ENCODE measurements at regions not wholly inside any gene's neighbourhood (a gene's known extent, or its start where the extent isn't known, plus 50 kb on each side); places are given as distances from the start of the nearest gene placed in this dataset.

DNA sequence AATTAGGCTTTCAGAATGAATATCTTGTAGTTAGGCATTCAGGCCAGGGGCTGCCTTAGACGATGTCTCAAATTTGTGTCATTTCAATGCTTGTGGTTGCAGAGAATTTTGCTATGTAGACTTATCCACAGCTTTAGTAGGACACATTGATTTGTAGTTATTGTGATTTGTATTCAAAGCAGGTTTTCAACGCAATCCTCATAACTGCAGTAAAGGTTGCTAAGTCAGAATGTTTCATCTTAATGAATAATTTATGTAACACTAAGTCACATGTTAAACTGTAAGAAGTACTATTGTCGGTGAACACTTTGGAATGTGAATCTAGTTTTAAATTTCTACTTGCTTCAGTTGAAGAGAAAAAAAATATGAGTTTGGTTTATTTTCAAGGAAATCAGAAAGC lies 1117.2 kb upstream of the SPRY2 start:
- H3K27me3 ChIP-seq (ENCODE audit: control insufficient read depth, insufficient read depth, low read length): no peaks in the 10 kb centered on the region
- no peaks in the 10 kb centered on the region for H3K9me3 ChIP-seq (ENCODE audit: control insufficient read depth, low read depth, low read length)
- no peak overlapping the region for H3K27ac ChIP-seq (ENCODE audit: low read length)
- H3K4me3 ChIP-seq (ENCODE audit: low read length): no peak overlapping the region
- H3K36me3 ChIP-seq (ENCODE audit: control insufficient read depth, insufficient read depth, low read length): no peaks in the 10 kb centered on the region
- no peak for DNase-seq
- 100% methylated on average over 2 of the region's 3 CpGs for WGBS (ENCODE audit: insufficient coverage, low lambda C conversion rate)
- H3K4me1 ChIP-seq (ENCODE audit: control insufficient read depth, insufficient read depth, low read length): no peaks in the 10 kb centered on the region

DNA sequence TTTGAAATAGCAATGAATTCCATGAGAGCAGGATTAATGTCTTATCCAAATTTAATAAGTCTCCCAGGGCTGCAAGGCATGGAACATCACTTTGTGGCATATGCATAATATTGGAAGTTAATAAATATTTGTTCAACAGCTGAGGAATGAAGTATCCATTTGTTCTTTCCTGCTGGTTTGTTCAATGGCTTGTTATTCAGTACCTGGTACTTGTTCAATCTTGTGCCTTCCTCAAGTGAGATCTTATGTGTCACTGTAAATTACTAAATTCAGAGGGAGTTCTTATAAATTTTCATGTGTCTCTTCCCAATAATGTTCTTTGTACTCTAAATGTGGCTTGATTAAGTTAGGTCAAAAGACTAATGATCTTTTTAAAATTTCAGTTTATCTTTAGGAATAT lies 1105.5 kb upstream of the SPRY2 start:
- Histone ChIP-seq H3K9me3 (ENCODE audit: control insufficient read depth, low read depth, low read length) (no peaks in the 10 kb centered on the region), H3K27me3 (ENCODE audit: control insufficient read depth, insufficient read depth, low read length) (no peaks in the 10 kb centered on the region), H3K4me3 (ENCODE audit: low read length) (no peak overlapping the region), H3K4me1 (ENCODE audit: control insufficient read depth, insufficient read depth, low read length) (no peaks in the 10 kb centered on the region), H3K27ac (ENCODE audit: low read length) (no peak overlapping the region), H3K36me3 (ENCODE audit: control insufficient read depth, insufficient read depth, low read length) (no peaks in the 10 kb centered on the region)
- DNase-seq: no peak

DNA sequence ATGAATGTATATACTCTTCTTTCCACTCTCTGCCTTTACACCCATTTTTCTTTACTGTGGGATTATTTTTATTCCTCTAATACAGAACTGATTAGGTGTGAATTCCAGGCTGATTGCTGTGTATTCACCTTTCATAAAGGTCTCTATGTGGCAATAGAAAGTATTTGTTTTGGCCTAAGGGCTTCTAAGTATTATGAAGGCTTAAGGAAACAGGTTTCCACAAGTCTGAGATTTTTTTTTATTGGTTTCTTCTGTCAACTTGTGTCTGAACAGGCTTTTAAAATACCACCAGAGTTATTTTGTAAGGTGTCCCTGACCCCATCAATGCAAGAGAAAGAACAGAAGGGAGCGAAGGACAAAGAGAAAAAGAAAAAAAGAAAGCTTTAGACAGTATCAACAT lies 1102.0 kb upstream of the SPRY2 start:
- H3K27me3 ChIP-seq (ENCODE audit: control insufficient read depth, insufficient read depth, low read length): no peaks in the 10 kb centered on the region
- WGBS (ENCODE audit: insufficient coverage, low lambda C conversion rate): 88% methylated on average over 1 of the region's 1 CpG

DNA sequence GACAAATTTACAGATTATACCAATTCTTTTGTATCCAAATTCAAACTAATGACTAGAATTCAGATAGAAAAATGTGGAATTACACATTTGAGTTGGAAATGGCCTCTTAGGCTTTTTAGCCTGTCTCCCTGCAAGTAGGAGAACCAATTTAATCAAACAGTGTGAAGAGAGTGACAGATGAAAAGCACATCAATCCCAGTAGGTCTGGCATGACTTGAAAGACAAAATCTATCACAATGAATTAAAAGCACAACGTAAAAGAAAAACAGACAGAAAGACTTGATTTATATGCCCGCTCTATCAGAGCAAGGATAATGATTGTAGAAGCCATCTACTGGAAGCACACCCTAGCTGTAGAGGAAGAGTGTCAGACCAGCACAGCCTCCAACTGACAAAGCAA lies 1084.4 kb upstream of the SPRY2 start:
- Histone ChIP-seq H3K36me3 (ENCODE audit: control insufficient read depth, insufficient read depth, low read length) (no peaks in the 10 kb centered on the region), H3K4me1 (ENCODE audit: control insufficient read depth, insufficient read depth, low read length) (no peaks in the 10 kb centered on the region), H3K4me3 (ENCODE audit: low read length) (no peak overlapping the region), H3K27me3 (ENCODE audit: control insufficient read depth, insufficient read depth, low read length) (no peaks in the 10 kb centered on the region), H3K27ac (ENCODE audit: low read length) (no peak overlapping the region), H3K9me3 (ENCODE audit: control insufficient read depth, low read depth, low read length) (no peaks in the 10 kb centered on the region)
- 80% methylated on average over 2 of the region's 2 CpGs for WGBS (ENCODE audit: insufficient coverage, low lambda C conversion rate)
- no peak for DNase-seq

More for the DNA sequence above, 1102.0 kb upstream of the SPRY2 start:
- no peaks in the 10 kb centered on the region for H3K9me3 ChIP-seq (ENCODE audit: control insufficient read depth, low read depth, low read length)
- no peaks in the 10 kb centered on the region for H3K36me3 ChIP-seq (ENCODE audit: control insufficient read depth, insufficient read depth, low read length)
- DNase-seq: no peak
- H3K27ac ChIP-seq (ENCODE audit: low read length): no peak overlapping the region
- no peak overlapping the region for H3K4me3 ChIP-seq (ENCODE audit: low read length)
- H3K4me1 ChIP-seq (ENCODE audit: control insufficient read depth, insufficient read depth, low read length): no peaks in the 10 kb centered on the region

DNA sequence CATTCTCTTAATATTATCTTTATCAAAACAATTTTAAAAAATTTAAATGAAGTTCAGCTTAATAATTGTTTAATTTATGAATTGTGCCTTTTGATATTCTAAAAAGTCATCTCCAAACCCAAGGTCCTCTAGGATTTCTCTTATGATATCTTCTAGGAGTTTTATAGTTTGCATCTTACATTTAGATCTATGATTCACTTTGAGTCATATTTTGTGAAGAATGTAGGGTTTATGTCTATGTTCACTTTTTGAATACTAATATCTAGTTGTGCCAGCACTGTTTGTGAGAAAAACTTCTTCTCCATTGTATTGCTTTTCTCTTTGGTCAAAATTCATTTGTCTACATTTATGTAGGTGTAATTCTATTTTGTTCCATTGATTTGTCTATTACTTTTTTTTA lies 1068.4 kb upstream of the SPRY2 start:
- no peak for DNase-seq
- H3K36me3 ChIP-seq (ENCODE audit: control insufficient read depth, insufficient read depth, low read length): no peaks in the 10 kb centered on the region
- H3K4me3 ChIP-seq (ENCODE audit: low read length): no peak overlapping the region
- H3K27me3 ChIP-seq (ENCODE audit: control insufficient read depth, insufficient read depth, low read length): no peaks in the 10 kb centered on the region
- no peak overlapping the region for H3K27ac ChIP-seq (ENCODE audit: low read length)
- no peaks in the 10 kb centered on the region for H3K4me1 ChIP-seq (ENCODE audit: control insufficient read depth, insufficient read depth, low read length)
- H3K9me3 ChIP-seq (ENCODE audit: control insufficient read depth, low read depth, low read length): no peaks in the 10 kb centered on the region

DNA sequence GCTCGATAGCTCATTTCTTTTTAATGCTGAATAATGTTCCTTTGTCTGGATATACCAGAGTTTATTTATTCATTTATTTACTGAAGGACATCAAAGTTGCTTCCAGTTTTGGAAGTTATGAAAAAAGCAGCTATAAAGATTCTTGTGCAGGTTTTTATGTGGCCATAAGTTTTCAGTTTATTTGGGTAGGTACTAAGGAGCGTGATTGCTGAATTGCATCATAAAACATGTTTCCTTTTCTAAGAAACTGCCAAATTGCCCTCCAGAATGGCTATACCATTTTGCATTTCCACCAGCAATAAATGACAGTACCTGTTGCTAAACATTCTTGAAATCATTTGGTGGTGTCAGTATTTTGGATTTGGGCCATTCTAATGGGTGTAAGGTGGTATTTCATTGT lies 1067.7 kb upstream of the SPRY2 start:
- Histone ChIP-seq H3K27me3 (ENCODE audit: control insufficient read depth, insufficient read depth, low read length) (no peaks in the 10 kb centered on the region), H3K36me3 (ENCODE audit: control insufficient read depth, insufficient read depth, low read length) (no peaks in the 10 kb centered on the region), H3K4me3 (ENCODE audit: low read length) (no peak overlapping the region), H3K9me3 (ENCODE audit: control insufficient read depth, low read depth, low read length) (no peaks in the 10 kb centered on the region), H3K27ac (ENCODE audit: low read length) (no peak overlapping the region), H3K4me1 (ENCODE audit: control insufficient read depth, insufficient read depth, low read length) (no peaks in the 10 kb centered on the region)
- WGBS (ENCODE audit: insufficient coverage, low lambda C conversion rate): 100% methylated on average over 1 of the region's 2 CpGs
- no peak for DNase-seq

DNA sequence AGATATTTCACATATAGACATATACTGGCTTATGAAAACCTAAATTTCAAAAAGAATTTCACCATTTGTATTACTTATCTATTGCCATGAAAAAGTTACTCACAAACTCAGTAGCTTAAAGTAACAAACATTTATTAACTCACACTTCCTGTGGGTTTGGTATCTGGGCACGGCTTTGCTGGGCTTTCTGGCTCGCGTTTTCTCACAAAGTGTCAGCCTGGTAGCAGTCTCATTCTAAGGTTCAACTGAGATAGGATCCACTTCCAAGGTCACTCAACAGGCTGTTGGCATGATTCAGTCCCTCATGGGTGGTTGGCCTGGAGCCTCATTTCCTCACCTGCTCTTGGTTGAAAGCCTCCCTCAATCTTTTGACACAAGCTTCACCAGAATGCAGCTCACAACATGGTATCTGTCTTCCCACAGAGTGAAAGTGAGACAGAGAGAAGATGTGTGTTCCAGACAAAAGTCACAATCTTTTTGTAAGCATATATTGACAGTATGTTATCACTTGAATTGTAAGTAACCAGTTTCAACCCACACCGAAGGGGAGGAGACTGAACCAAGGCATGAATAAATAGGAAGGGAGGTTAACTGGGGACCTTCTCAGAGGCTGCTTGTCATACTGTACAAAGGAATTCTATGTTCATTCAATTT lies 1065.8 kb upstream of the SPRY2 start:
- H3K27ac ChIP-seq (ENCODE audit: low read length): no peak overlapping the region
- peak in 1 of 2 donors; percentile 12 for DNase-seq
- H3K27me3 ChIP-seq (ENCODE audit: control insufficient read depth, insufficient read depth, low read length): no peaks in the 10 kb centered on the region
- H3K36me3 ChIP-seq (ENCODE audit: control insufficient read depth, insufficient read depth, low read length): no peaks in the 10 kb centered on the region
- H3K4me3 ChIP-seq (ENCODE audit: low read length): no peak overlapping the region
- H3K9me3 ChIP-seq (ENCODE audit: control insufficient read depth, low read depth, low read length): no peaks in the 10 kb centered on the region
- no peaks in the 10 kb centered on the region for H3K4me1 ChIP-seq (ENCODE audit: control insufficient read depth, insufficient read depth, low read length)
- WGBS (ENCODE audit: insufficient coverage, low lambda C conversion rate): no CpG with 5 or more reads among the region's 4 CpGs

DNA sequence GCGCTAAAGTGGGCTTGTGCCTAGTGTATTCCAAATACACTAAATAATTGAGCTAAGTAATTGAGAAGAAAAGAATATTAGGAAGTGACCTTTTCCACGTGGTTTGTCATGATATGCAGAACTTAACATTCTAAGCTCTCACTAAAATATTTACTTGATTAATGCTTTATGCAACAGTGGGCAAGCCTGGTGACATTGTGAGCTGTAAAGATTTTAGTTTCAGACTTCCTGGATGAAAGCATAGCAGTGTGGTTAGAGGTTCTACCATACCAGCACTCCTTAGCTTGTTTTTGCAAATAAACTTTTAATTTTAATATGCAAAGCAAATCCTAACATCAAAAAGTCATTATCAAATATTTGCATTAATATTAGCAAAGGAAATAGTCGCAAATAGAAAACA lies 1065.1 kb upstream of the SPRY2 start:
- Histone ChIP-seq H3K9me3 (ENCODE audit: control insufficient read depth, low read depth, low read length) (no peaks in the 10 kb centered on the region), H3K27ac (ENCODE audit: low read length) (no peak overlapping the region), H3K27me3 (ENCODE audit: control insufficient read depth, insufficient read depth, low read length) (no peaks in the 10 kb centered on the region), H3K4me3 (ENCODE audit: low read length) (no peak overlapping the region), H3K36me3 (ENCODE audit: control insufficient read depth, insufficient read depth, low read length) (no peaks in the 10 kb centered on the region), H3K4me1 (ENCODE audit: control insufficient read depth, insufficient read depth, low read length) (no peaks in the 10 kb centered on the region)
- 82% methylated on average over 3 of the region's 3 CpGs for WGBS (ENCODE audit: insufficient coverage, low lambda C conversion rate)
- DNase-seq: no peak

DNA sequence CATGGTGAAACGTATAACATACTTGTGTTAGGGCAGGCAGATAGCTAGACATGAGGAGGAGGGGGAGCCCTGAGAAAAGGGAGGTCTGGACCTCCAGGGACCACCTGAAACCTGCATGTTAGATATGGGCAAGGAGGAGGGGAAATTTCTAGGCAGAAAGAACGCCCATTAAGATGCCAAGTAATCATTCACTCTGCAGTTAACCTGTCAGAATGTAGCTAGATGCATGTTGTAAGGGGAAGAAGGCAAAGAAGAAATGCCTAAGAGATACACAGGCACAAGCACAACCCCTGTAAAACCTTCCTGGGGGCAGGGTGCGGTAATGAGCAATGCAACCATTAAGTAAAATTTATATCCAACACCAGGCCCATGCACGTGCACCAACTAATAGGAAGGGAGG lies 1055.3 kb upstream of the SPRY2 start:
- peaks cover 21% of the 10 kb centered on the region for H3K4me1 ChIP-seq (ENCODE audit: control insufficient read depth, insufficient read depth, low read length)
- no peaks in the 10 kb centered on the region for H3K27me3 ChIP-seq (ENCODE audit: control insufficient read depth, insufficient read depth, low read length)
- no peaks in the 10 kb centered on the region for H3K36me3 ChIP-seq (ENCODE audit: control insufficient read depth, insufficient read depth, low read length)
- H3K4me3 ChIP-seq (ENCODE audit: low read length): no peak overlapping the region
- H3K27ac ChIP-seq (ENCODE audit: low read length): no peak overlapping the region
- no peak for DNase-seq
- H3K9me3 ChIP-seq (ENCODE audit: control insufficient read depth, low read depth, low read length): peaks cover 3% of the 10 kb centered on the region
- 86% methylated on average over 1 of the region's 4 CpGs for WGBS (ENCODE audit: insufficient coverage, low lambda C conversion rate)

DNA sequence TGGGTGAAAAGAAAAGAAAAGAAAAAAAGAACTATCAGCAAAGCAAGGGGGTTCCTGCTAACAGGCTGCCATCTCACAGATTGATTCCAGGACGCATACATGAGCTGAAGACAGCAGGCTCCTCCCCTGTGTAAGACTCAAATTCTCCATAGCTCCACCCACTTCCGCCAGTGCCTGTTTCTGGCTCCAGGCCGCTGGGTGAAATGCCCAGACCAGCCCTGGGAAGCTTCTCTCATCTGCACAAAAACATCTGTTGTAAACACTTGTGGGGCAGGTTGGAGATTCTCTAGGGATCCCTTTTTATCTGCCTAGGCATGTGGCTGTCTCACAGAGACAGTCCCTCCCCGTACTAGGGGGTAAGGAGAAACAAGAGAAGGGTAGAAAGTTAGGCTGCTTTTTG lies 1054.4 kb upstream of the SPRY2 start:
- no CpG with 5 or more reads among the region's 4 CpGs for WGBS (ENCODE audit: insufficient coverage, low lambda C conversion rate)
- DNase-seq: peak in 1 of 2 donors; percentile 21
- Histone ChIP-seq H3K27me3 (ENCODE audit: control insufficient read depth, insufficient read depth, low read length) (no peaks in the 10 kb centered on the region), H3K9me3 (ENCODE audit: control insufficient read depth, low read depth, low read length) (peaks cover 3% of the 10 kb centered on the region), H3K4me3 (ENCODE audit: low read length) (no peak overlapping the region), H3K27ac (ENCODE audit: low read length) (peak overlapping the region; percentile 68), H3K36me3 (ENCODE audit: control insufficient read depth, insufficient read depth, low read length) (no peaks in the 10 kb centered on the region), H3K4me1 (ENCODE audit: control insufficient read depth, insufficient read depth, low read length) (peaks cover 21% of the 10 kb centered on the region)

DNA sequence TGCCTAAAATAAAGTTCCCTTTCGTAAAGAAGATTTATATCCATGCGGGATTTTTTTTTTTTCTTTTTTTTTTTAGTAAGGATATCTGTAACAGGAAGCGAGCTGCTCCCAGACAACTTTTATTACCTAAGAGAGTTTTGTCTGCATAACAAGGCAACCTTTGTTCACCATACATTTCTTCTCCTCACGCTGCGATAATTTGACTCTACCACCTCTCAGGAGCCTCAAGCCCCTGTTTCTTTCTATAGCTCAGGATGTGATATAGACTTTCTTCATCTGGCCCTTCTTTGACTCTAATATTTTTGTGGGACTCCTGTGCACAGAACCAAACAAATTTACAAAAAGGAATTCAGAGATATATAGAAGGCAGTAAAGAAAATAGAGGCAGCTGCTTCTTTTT lies 1053.7 kb upstream of the SPRY2 start:
- DNase-seq: peak; percentile 33 to 73
- H3K36me3 ChIP-seq (ENCODE audit: control insufficient read depth, insufficient read depth, low read length): no peaks in the 10 kb centered on the region

More for the DNA sequence above, 1053.7 kb upstream of the SPRY2 start:
- Histone ChIP-seq H3K9me3 (ENCODE audit: control insufficient read depth, low read depth, low read length) (peaks cover 3% of the 10 kb centered on the region), H3K4me1 (ENCODE audit: control insufficient read depth, insufficient read depth, low read length) (peaks cover 21% of the 10 kb centered on the region), H3K27ac (ENCODE audit: low read length) (peak overlapping the region; percentile 68), H3K27me3 (ENCODE audit: control insufficient read depth, insufficient read depth, low read length) (no peaks in the 10 kb centered on the region), H3K4me3 (ENCODE audit: low read length) (no peak overlapping the region)
- WGBS (ENCODE audit: insufficient coverage, low lambda C conversion rate): 0% methylated on average over 3 of the region's 5 CpGs
